Left lung (tissue), 4 donors: ENCODE measurements at regions not wholly inside any gene's neighbourhood (a gene's known extent, or its start where the extent isn't known, plus 50 kb on each side); places are given as distances from the start of the nearest gene placed in this dataset.

Experiments
- ATAC-seq: fragments of 200-7000 bp; cut with Tn5 transposase; one replicate; pipeline ENCODE4 v1.9.1; 2020; ENCODE audit warnings: moderate library complexity
- DNase-seq, 4 donors: peaks; one replicate each; pipeline ENCODE4 v3.0.0-alpha.2; 2013 to 2020
- H3K27ac ChIP-seq, 2 donors: fragments of 200-600 bp; sonication (generic) in 1 of 2; one replicate each; pipeline versions ENCODE4 v1.5.0 to v1.8.0; 2020 to 2021
- H3K27me3 ChIP-seq, 2 donors: fragments of 200-600 bp; sonication (generic) in 1 of 2; one replicate each; pipeline versions ENCODE4 v1.5.0 to v1.8.0; 2020 to 2021
- H3K36me3 ChIP-seq, 2 donors: fragments of 200-600 bp; sonication (generic) in 1 of 2; one replicate each; pipeline versions ENCODE4 v1.5.0 to v1.8.0; 2020 to 2021
- H3K4me1 ChIP-seq, 2 donors: fragments of 200-600 bp; one replicate each; pipeline ENCODE4 v1.8.0; 2021
- H3K4me3 ChIP-seq, 2 donors: fragments of 200-600 bp; sonication (generic) in 1 of 2; one replicate each; pipeline versions ENCODE4 v1.5.0 to v1.8.0; 2020 to 2021; ENCODE audit warnings: mild to moderate bottlenecking in 1 of 2
- H3K9me3 ChIP-seq, 2 donors: fragments of 200-600 bp; sonication (generic) in 1 of 2; one replicate each; pipeline versions ENCODE4 v1.5.0 to v1.8.0; 2020 to 2021
- CTCF ChIP-seq, 2 donors: fragments of 200-600 bp; sonication (generic) in 1 of 2; IDR thresholded peaks; one replicate each; pipeline versions ENCODE4 v1.5.0 to v1.8.0; 2021; ENCODE audit warnings: antibody characterized with exemption in 2 of 2
- intact Hi-C, 2 donors: fragments of 100-400 bp; cut with DNase I; formaldehyde crosslinking; loops; one replicate each; pipeline versions ENCODE4 v1.11.2 to v1.14.2; 2022
- donor health status: DM: no; HTN: yes; CAD: no.
- donor health status: DM: no; HTN: no; CAD: no.

- DNase-seq (no peak), ATAC-seq (no peak)
- Histone ChIP-seq H3K27ac (no peak overlapping the region), H3K9me3 (no peaks in the 10 kb centered on the region), H3K4me1 (no peaks in the 10 kb centered on the region), H3K4me3 (no peak overlapping the region), H3K27me3 (no peaks in the 10 kb centered on the region), H3K36me3 (no peaks in the 10 kb centered on the region)
- intact Hi-C loops, result no loop called here
- TF ChIP-seq CTCF (IDR thresholded peaks at IDR 0.05), result no peak
These were observed 206.2 kb downstream of the SLCO4C1 start for GRCh38 chr5:102089883-102090282.

DNA sequence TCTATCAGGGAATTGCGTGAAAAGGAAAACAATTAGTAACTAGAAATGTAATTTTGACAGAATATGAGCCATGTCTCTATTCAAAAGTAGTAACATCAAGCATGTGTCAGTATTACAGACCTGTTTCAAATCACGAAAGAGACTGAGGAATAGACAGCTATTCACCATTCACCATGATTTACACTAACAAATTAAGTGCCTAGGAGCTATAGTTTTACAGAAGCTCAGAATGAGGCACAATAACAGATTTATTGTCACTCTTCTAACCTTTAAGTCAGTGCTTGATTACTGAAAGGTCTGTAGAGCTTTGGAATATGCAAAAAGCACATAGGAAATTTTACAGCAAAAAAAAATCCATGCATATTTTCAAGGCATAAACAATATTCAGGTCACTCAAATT lies 208.2 kb downstream of the SLCO4C1 start:
- H3K36me3 ChIP-seq, result no peaks in the 10 kb centered on the region
- no peak overlapping the region for H3K4me3 ChIP-seq
- intact Hi-C loops, result no loop called here
- TF ChIP-seq CTCF (IDR thresholded peaks at IDR 0.05), result no peak
- DNase-seq (no peak), ATAC-seq (no peak)
- H3K4me1 ChIP-seq, result no peaks in the 10 kb centered on the region
- no peaks in the 10 kb centered on the region for H3K27me3 ChIP-seq
- H3K9me3 ChIP-seq, result peaks cover 0 to 2% of the 10 kb centered on the region in 2 donors
- no peak overlapping the region for H3K27ac ChIP-seq

GRCh38 chr5:102080288-102080687 lies 215.8 kb downstream of the SLCO4C1 start:
- Histone ChIP-seq H3K36me3 (no peaks in the 10 kb centered on the region), H3K9me3 (peaks cover 0 to 6% of the 10 kb centered on the region in 2 donors), H3K4me1 (no peaks in the 10 kb centered on the region), H3K4me3 (no peak overlapping the region), H3K27ac (no peak overlapping the region), H3K27me3 (no peaks in the 10 kb centered on the region)
- intact Hi-C loops, result no loop called here
- DNase-seq (no peak), ATAC-seq (no peak)
- TF ChIP-seq CTCF (IDR thresholded peaks at IDR 0.05), result no peak

DNA sequence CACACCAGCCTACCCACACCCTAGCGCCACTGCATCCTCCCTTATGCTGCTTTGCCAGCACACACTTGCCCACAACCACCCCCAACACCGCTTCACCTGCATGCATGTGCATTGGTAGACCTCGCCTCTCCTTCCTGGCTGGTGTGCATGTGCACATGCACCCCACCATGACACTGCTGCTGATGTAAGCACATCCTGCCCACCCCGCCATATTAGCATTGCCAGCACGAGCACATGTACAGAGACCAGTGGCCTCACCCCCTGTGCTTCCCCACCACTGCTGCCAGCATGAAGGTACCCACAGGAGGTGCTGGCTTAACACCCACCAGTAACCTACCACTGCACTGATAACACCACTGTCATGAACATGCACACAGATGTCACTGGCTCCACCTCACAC lies 218.2 kb downstream of the SLCO4C1 start:
- no peak overlapping the region for H3K27ac ChIP-seq
- intact Hi-C loops, result no loop called here
- no peak for DNase-seq
- H3K4me3 ChIP-seq, result no peak overlapping the region
- no peak for ATAC-seq
- no peak for TF ChIP-seq CTCF (IDR thresholded peaks at IDR 0.05)
- peaks cover 0 to 5% of the 10 kb centered on the region in 2 donors for H3K9me3 ChIP-seq
- no peaks in the 10 kb centered on the region for H3K36me3 ChIP-seq
- no peaks in the 10 kb centered on the region for H3K4me1 ChIP-seq
- H3K27me3 ChIP-seq, result no peaks in the 10 kb centered on the region

- H3K4me3 ChIP-seq, result no peak overlapping the region
- H3K27me3 ChIP-seq, result no peaks in the 10 kb centered on the region
- no peaks in the 10 kb centered on the region for H3K36me3 ChIP-seq
- DNase-seq (no peak), ATAC-seq (no peak)
- TF ChIP-seq CTCF (IDR thresholded peaks at IDR 0.05), result no peak
- intact Hi-C loops, result no loop called here
- no peaks in the 10 kb centered on the region for H3K9me3 ChIP-seq
- H3K27ac ChIP-seq, result no peak overlapping the region
- H3K4me1 ChIP-seq, result no peaks in the 10 kb centered on the region
These were observed 226.1 kb downstream of the SLCO4C1 start for GRCh38 chr5:102069974-102070373.
